HG03342 (cell line): ENCODE measurements at regions not wholly inside any gene's neighbourhood (a gene's known extent, or its start where the extent isn't known, plus 50 kb on each side); places are given as distances from the start of the nearest gene placed in this dataset.
"Not testable (repeated sequence)": the region's sequence is repeated elsewhere in the genome, so short reads cannot be mapped to it uniquely, and the experiment has no call there.

Experiments used
- ATAC-seq: cut with Tn5 transposase; IDR thresholded peaks from one replicate; pipeline ENCODE4 v1.9.1; 2021; ENCODE audit warnings: mild to moderate bottlenecking, moderate library complexity; ENCODE audit not compliant: unreplicated experiment

DNA sequence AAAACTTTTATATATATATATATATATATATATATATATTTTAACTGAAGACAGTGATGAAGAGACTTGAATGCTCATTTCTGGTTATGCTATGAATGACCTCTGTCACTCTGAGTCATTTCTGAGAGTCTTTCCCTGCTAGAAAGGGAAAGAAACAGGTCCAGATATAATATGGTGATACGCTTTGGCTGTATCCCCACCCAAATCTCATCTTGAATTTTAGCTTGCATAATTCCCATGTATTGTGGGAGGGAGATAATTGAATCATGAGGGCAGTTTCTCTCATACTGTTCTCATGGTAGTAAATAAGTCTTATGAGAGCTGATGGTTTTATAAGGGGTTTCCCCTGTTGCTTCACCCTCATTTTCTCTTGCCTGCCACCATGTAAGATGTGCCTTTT lies 254.1 kb upstream of the IGFBP7 start:
- no peak for ATAC-seq

DNA sequence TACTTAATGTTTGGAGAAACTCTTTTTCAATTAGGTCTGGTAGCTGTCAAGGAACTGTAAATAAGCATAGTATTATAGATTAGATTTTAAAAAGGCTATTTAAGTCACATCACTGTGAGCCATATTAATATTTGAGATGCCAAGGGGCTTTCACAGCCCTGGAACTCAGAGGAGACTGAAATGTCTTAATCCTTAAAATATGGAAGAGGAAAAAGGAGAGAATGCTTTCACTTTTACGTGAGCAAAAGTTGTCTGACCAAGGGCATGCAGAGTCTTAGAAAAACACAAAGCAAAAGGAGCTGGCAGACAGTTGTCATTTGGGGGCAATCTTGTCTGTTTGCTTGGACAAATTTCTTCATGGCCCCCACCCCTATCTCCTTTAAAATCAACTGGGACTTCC lies 253.2 kb upstream of the IGFBP7 start:
- no peak for ATAC-seq

DNA sequence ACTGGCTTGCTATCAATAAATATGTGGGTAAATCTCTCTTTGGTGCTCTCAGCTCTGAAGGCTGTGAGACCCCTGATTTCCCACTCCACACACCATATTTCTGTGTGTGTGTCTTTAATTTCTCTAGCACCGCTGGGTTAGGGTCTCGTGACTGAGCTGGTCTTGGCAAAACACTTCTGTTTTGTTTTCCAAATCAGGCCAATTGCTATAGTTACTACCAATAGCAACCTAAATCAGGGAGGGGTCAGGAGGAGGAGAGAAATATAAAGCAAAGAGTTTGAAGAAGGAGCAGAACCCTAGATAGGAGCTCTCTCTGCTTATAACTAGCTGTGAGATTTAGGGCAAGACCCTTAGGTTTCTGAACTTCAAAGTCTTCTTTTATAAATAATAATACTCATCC lies 250.5 kb upstream of the IGFBP7 start:
- no peak for ATAC-seq

DNA sequence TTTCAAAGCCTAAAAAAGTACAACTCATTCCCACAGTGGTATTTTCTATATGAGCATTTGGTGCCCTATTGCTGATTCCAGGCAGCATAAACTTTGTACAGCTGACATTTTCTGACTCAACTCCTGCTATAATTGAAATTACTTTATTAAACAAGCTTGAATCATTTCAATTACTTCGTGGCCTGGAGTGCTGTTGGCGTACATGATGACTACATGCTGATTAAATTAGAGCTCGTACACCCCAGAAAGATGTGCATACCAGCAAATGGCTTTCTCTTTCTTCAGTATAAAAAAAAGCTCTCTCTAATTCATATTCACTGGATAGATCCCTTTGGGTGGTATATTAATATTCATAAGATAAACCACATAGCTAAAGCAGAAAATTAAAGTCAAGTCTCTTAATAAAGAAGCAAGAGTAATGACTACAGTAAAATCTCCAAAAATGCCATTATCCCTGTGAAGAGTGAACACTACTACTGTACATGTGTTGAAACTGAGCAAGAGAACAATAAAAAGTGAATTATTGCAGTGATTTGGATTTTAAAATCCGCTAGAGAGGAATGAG lies 245.0 kb upstream of the IGFBP7 start:
- ATAC-seq = no peak

DNA sequence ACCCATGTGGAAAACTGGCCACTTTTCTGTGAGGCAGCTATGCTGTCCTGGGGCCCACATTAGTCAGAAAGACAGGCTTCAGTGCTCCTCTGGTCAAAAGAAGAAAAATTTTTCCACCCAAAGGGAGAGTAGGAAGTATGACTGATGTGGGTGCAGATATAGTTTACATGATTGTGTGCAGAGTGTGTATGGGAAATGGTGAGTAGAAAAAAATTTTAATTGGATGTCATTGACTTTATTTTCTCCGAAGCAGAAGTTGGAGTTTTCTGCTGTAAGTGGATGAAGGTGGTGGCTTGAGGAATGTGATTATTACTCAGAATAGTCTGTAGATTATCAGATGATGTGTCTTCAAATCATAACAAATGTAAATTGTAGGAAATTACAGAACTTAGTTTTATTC lies 241.5 kb upstream of the IGFBP7 start:
- ATAC-seq = no peak

DNA sequence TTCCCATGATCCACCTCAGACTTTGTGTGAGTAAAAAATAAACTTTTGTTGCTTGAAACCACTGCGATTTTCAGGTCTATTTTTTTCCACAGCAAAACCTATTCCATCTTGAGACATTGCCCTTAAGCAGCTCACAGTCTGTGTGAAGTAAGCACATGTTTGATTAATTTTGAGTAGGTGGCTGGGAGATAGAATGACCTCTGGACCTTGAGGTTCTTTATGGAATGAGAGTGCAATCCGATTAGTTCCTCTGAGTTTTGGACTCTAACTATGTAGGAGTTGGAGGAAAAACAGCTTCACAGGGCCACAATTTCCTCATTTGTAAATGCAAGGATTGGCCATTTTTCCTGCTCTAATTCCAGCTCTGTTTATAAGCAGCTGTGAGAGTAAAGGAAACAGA lies 234.1 kb upstream of the IGFBP7 start:
- no peak for ATAC-seq

DNA sequence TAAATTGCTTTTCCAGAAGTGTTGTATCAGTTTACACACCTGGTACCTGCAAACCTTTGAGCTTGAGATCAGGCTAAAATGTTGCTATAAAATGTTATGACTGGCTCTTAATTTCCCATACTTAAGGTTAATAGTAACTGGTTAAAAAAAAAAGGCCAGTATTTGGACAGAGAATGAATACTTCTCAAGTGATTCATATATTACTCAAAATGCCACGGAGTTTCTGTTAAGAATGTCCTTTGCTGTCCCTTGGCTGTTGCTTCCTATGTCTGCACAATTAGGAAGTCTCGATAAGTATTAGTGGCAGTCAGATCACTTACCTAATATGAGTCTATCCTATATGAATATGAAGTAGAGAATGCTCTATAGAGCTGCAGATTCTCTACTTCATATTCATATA lies 232.2 kb upstream of the IGFBP7 start:
- ATAC-seq = no peak

DNA sequence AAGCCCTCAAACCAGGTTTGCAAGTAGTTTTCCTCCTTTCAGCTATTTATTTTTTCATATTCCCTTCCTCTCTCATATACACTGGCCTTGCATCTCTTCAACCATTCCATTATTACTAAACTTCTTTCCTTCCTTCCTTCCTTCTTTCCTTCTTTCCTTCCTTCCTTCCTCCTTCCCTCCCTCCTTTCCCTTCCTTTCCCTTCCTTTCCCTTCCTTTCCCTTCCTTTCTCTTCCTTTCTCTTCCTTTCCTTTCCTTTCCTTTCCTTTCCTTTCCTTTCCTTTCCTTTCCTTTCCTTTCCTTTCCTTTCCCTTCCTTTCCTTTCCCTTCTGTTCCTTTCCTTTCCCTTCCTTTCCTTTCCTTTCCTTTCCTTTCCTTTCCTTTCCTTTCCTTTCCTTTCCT lies 228.7 kb upstream of the IGFBP7 start:
- not testable (repeated sequence) for ATAC-seq

DNA sequence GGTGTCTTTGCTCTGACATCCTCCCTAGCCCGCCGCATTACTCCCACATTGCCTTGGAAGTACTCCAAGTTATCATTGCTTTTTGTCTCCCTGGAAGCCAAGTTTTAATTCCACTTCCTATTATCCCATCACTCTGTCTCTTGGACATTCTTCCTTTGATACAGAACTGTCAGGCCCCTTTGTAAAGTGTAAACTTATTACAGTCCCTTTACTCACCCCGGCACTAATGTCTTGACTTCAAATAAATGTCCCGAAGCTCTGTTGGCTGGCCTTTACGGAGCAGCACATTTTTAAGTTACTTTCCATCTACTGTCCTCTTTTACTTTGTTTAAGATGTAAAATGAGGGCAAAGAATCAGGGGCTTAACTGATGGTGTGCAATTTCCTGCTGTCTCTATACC lies 223.5 kb upstream of the IGFBP7 start:
- ATAC-seq = no peak

DNA sequence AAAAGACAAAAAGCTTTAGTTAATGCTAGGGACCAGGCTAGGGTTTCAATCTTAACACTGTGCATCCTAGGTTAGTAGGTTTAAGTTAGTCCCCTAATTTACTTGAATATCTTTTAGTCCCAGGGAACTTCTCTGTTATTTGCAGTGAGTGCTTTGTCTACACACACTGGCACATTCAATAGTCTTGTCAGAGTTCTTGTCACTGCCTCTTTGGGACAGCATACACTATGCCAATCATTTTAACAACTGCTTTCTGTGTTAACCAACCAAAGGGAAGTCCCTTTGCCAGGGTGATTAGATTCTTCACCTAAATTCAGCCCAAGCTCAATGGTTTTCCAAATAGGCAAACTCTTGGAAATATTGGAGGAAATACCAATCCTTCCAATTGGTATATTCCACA lies 221.8 kb upstream of the IGFBP7 start:
- ATAC-seq = no peak

DNA sequence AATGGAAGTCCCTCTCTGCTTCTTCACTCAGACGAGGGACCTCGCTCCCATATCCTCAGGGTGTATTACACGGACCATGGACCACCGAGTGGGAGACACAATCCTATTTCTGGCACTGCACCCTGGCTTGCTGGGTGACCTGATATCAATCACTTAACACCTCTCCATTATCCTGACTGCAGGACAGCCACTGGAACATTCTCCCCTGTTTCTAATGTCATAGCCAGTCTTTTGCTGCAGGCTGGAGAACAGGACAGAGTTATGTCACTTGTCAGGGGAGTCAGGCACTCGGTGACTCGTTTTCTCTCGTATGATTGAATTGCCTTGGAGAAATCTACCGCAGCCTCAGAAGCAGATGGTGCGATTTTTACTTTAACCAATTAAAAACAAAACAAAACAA lies 219.1 kb upstream of the IGFBP7 start:
- no peak for ATAC-seq

DNA sequence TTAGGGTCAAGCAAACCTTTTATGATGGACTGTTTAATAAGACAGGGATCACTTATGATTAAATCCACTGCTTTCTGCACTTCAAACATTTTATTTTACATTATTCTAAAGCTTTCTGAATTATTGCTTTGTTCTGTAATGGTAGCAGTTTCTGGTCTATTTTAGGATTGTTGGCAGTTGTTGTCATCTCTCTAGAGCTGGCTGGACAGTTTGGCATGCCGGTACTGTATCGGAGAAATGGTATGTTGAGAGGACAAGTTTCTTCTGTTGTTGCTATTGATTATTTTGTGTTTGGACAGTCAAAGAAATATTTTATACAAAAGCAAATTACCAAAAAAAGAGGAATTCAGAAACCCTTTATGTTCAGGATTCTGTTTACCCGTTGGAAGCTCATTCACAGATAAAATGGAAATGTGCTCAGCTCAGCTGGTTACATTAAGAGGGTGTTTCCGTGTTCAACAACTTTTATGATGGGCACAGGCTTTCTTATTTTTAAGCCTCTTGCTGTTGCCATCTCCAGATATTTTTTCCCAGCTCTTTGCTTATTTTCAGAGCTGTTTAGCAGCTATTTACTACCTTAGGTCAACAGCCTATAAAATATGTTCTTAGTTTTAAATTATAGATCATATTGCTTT lies 214.6 kb upstream of the IGFBP7 start:
- ATAC-seq = no peak

DNA sequence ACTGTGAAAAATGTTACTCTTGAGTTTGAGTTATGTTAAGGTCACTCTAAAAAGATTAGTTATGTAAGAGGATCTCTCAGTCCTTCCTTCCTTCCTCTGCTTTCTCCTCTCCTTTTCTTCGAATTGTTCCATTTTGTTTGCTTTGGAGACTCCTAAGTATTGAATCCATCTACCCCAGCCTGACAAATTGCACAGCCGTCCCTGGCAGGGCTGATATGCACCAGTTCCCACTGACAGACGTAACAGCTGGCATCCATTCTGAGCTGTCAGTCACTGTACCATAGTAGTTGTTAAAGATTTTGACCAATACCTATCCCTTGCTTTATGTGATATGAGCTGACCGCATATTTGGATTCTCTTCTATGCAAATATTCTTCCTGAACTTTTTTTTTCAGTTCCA lies 210.7 kb upstream of the IGFBP7 start:
- no peak for ATAC-seq

DNA sequence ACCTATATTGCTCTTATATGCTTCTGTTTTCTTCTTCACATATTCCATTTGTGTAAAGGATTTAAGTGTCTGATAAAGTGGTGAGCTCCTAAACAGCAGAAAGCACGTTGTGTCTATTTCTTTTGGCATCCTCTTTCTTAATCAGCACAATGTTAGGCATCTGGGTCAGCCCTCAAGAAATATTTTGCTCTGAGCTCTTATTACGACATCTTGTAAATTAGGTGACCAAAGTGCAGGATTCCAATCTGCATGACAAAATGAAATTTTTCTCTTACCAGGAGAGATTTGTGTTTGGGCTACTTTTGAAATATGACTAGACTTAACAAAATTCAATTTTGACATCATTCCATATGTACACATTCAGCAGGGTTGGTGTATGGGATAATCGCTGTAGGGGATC lies 210.0 kb upstream of the IGFBP7 start:
- no peak for ATAC-seq

DNA sequence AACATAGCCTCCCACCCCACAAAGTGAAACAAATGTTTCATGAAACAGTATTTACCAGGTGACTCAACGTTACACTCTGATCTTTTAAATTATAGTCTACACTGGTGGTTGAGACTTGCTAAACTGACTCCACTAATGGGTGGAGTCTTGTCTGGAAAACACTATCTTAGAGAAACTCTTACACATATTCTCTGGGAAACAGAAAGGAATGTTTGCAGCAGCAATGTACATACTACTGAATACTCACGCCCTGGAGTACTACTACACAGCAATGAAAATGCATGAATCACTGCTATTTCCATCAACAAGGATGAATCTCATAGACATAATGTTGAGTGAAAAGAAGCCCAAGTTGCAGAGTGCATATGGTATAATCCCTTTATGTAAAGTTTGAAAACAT lies 208.5 kb upstream of the IGFBP7 start:
- ATAC-seq = no peak

DNA sequence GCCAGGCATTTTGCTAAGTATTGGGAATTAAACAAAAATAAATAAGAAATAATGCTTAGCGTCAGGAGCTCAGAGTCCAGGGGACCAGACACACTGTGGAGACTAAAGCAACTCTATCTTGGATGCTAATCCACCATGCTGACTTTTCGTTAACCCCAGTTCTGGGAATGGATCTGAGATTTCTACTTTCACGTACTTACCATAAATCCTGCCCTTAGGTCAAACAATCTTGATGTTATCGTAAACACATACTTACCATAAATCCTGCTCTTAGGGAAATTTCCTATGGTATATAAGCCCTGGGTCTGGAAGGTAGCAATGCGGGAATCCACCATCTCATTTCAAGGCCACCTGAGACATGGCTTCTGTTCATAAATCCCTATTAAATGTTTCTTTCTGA lies 204.5 kb upstream of the IGFBP7 start:
- no peak for ATAC-seq

DNA sequence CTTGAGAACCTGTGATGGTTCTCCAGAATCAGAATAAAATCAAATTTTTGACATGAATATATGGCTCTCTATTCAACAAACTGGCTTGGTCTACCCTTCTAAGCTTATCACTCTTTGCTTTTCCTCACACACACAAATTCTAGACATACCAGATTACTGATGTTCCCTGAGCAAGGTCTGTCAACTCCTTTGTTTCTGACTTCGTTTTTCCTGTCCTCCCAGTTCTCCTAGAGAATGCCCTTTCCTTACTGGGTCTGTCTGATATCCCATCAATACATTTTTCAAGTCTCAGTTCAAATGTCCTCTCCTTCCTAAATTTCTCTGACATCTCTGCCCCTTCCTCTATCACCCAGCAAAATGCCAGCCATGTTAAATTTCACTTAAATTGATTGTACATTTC lies 202.1 kb upstream of the IGFBP7 start:
- no peak for ATAC-seq

DNA sequence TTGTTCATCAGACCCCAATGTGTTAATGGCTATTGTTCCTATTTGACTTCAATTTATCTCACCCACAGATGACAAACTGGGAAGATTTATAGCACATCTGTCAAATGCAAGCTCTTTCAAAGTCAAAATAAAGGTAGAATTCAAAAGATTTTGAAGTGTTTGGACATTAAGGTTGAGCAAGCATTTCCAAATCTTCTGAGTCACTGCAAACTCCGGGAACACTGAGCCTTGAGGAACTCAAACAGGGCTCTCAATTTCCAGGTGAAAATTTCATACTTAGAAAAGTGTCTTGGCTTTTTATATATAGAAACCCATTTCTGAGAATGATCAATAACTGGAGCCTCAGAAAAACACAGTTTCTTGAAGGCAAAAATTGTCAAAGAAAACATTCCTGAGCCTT lies 199.5 kb upstream of the IGFBP7 start:
- ATAC-seq = no peak

DNA sequence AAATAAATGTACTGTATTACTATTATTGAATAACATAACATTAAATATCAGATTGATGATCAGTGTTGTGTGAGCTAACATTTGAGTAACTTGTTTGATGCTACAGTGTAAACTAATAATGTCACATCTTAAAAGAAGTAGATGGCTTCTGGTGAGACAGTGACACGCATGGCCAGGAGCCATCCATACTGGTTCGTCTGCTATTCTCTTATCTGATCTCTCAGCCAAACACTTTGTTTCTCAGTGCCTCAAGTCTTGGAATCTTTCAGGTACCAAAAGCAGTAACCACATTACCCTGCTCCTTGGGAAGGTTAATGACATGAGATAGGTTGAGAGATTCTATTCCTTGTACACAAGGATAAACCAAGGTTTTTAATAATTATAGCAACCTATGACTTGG lies 198.1 kb upstream of the IGFBP7 start:
- no peak for ATAC-seq

DNA sequence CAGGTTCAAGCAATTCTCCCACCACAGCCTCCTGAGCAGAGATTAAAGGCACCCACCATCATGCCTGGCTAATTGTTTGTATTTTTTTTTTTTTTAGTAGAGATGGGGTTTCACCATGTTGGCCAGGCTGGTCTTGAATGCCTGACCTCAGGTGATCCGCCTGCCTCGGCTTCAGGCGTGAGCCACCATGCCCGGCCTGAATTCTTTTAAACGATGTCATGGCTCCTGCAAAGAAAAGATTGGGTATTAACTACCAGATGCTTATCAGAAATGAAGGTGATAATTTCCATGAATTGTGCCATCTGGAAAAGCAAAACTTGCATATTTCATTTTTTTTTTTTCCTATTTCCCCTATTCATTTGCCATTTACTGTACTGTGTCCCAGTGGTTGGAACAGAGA lies 195.7 kb upstream of the IGFBP7 start:
- no peak for ATAC-seq

DNA sequence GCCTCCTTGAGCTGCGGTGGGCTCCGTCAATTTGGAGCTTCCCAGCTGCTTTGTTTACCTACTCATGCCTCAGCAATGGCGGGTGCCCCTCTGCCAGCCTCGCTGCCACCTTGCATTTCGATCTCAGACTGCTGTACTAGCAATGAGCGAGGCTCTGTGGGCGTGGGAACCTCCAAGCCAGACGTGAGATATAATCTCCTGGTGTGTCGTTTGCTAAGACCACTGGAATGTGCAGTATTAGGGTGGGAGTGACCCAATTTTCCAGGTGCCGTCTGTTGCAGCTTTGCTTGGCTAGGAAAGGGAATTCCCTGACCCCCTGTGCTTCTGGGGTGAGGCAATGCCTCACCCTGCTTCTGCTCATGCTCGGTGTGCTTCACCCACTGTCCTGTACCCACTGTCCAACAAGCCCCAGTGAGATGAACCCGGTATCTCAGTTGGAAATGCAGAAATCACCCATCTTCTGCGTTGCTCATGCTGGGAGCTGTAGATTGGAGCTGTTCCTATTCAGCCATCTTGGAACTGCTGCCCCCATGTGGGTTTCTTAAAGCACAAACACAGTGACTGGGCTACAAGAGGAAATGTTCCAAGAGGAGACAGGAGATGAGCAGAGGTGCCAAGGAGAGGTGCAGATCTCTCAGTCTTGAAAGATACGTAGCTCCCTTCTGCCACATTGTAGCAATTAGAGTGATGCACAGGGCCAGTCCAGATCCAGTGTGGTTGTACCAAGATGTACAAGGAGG lies 193.0 kb upstream of the IGFBP7 start:
- no peak for ATAC-seq

DNA sequence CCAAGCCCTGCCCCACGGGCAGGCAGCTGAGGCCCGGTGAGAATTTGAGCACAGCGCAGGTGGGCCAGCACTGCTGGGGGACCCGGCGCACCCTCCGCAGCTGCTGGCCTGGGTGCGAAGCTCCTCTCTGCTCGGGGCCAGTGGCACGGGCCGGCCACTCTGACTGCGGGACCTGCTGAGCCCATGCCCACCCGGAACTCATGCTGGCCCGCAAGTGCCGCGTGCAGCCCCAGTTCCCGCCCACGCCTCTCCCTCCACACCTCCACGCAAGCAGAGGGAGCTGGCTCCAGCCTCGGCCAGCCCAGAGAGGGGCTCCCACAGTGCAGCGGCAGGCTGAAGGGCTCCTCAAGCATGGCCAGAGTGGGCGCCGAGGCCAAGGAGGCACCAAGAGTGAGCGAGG lies 190.1 kb upstream of the IGFBP7 start:
- ATAC-seq = not testable (repeated sequence)

DNA sequence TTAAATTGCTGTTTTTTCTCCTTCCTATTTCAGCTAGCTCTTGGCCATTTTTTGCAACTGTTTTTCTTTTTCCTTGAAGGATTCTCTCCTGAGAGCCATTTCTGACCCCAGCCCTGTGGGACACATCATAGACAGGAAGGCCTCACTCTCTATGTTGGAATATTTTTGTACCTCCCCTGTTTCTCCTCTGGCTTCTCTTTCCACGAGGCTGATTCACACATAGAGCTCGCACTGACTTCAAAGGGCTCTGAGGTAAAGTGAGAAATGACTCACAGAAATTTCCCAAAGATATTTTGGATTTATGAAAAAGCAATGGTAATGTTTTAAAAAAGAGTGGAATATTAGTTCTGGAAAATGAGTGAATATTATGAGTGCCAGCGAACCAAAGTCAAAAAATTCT lies 181.7 kb upstream of the IGFBP7 start:
- no peak for ATAC-seq
